ENCODE measurements at regions not wholly inside any gene's neighbourhood (a gene's known extent, or its start where the extent isn't known, plus 50 kb on each side); places are given as distances from the start of the nearest gene placed in this dataset.
A peak's percentile ranks its signal among the peaks of the same experiment; 100 is the strongest.

GRCh38 chr6:963456-963855, 270.5 kb upstream of the EXOC2 start:
- H4K20me1 ChIP-seq (ENCODE audit: insufficient read depth) = no peaks in the 10 kb centered on the region
- no peak overlapping the region for H2AFZ ChIP-seq
- no peak overlapping the region for H3K27ac ChIP-seq
- H3K36me3 ChIP-seq (ENCODE audit: low read depth) = no peaks in the 10 kb centered on the region
- H3K9me3 ChIP-seq (ENCODE audit: low read depth) = no peaks in the 10 kb centered on the region
- no peak for TF ChIP-seq EZH2phosphoT487 (IDR thresholded peaks at IDR 0.05; ENCODE audit: insufficient read depth, low read depth)
- TF ChIP-seq EZH2 (IDR thresholded peaks at IDR 0.05; ENCODE audit: insufficient read depth, poor library complexity, severe bottlenecking) = no peak
- no peaks in the 10 kb centered on the region for H3K9me2 ChIP-seq (ENCODE audit: insufficient read depth)
- peaks cover 8% of the 10 kb centered on the region for H3K4me1 ChIP-seq (ENCODE audit: insufficient read depth)
- H3K9ac ChIP-seq = no peak overlapping the region
- no peak overlapping the region for H3K4me3 ChIP-seq
- no peak overlapping the region for H3K4me2 ChIP-seq (ENCODE audit: unreplicated experiment)
- in situ Hi-C loops (cut with MboI) = no loop called here
- DNase-seq = no peak
- no peaks in the 10 kb centered on the region for H3K79me2 ChIP-seq (ENCODE audit: insufficient read depth)
- H3F3A ChIP-seq (ENCODE audit: insufficient read depth) = peaks cover 8% of the 10 kb centered on the region
- 87 to 89% methylated on average over 9 of the region's 9 CpGs for WGBS, 2 experiments (ENCODE audit: low coverage in 1 of 2, low lambda C conversion rate in 2 of 2, missing lambda C conversion rate in 2 of 2)
- H3K27me3 ChIP-seq (replicated peaks; ENCODE audit: insufficient read depth) = no peaks in the 10 kb centered on the region; the same call in 1 of the 2 replicates

- 88 to 94% methylated on average over 10 of the region's 10 CpGs for WGBS, 2 experiments (ENCODE audit: low coverage in 1 of 2, low lambda C conversion rate in 2 of 2, missing lambda C conversion rate in 2 of 2)
Observed at GRCh38 chr6:961407-961960, 268.5 kb upstream of the EXOC2 start.

GRCh38 chr6:960356-960755, 267.4 kb upstream of the EXOC2 start:
- in situ Hi-C loops (cut with MboI) = no loop called here
- Histone ChIP-seq H4K20me1 (ENCODE audit: insufficient read depth) (no peaks in the 10 kb centered on the region), H3K9me3 (ENCODE audit: low read depth) (no peaks in the 10 kb centered on the region), H3K9me2 (ENCODE audit: insufficient read depth) (no peaks in the 10 kb centered on the region), H3F3A (ENCODE audit: insufficient read depth) (peaks cover 18% of the 10 kb centered on the region), H3K9ac (no peak overlapping the region), H3K36me3 (ENCODE audit: low read depth) (no peaks in the 10 kb centered on the region), H3K4me1 (ENCODE audit: insufficient read depth) (peaks cover 15% of the 10 kb centered on the region), H3K4me3 (no peak overlapping the region), H2AFZ (no peak overlapping the region), H3K27me3 (replicated peaks; ENCODE audit: insufficient read depth) (no peaks in the 10 kb centered on the region), H3K79me2 (ENCODE audit: insufficient read depth) (no peaks in the 10 kb centered on the region), H3K27ac (no peak overlapping the region), H3K4me2 (ENCODE audit: unreplicated experiment) (no peak overlapping the region)
- no peak for TF ChIP-seq EZH2 (IDR thresholded peaks at IDR 0.05; ENCODE audit: insufficient read depth, poor library complexity, severe bottlenecking)
- no peak for TF ChIP-seq EZH2phosphoT487 (IDR thresholded peaks at IDR 0.05; ENCODE audit: insufficient read depth, low read depth)
- no peak for DNase-seq
- WGBS, 2 experiments (ENCODE audit: low coverage in 1 of 2, low lambda C conversion rate in 2 of 2, missing lambda C conversion rate in 2 of 2) = 70 to 72% methylated on average over 11 of the region's 11 CpGs

More at GRCh38 chr6:961407-961960, 268.5 kb upstream of the EXOC2 start:
- DNase-seq = no peak
- H3K27me3 ChIP-seq (replicated peaks; ENCODE audit: insufficient read depth) = no peaks in the 10 kb centered on the region
- H3K36me3 ChIP-seq (ENCODE audit: low read depth) = no peaks in the 10 kb centered on the region
- in situ Hi-C loops (cut with MboI) = no loop called here
- H4K20me1 ChIP-seq (ENCODE audit: insufficient read depth) = no peaks in the 10 kb centered on the region
- H3K9ac ChIP-seq = no peak overlapping the region
- H3K9me3 ChIP-seq (ENCODE audit: low read depth) = no peaks in the 10 kb centered on the region
- no peak overlapping the region for H3K4me3 ChIP-seq
- H3K4me2 ChIP-seq (ENCODE audit: unreplicated experiment) = no peak overlapping the region
- H3K9me2 ChIP-seq (ENCODE audit: insufficient read depth) = no peaks in the 10 kb centered on the region
- H3F3A ChIP-seq (ENCODE audit: insufficient read depth) = peaks cover 18% of the 10 kb centered on the region
- TF ChIP-seq EZH2 (IDR thresholded peaks at IDR 0.05; ENCODE audit: insufficient read depth, poor library complexity, severe bottlenecking) (no peak), EZH2phosphoT487 (IDR thresholded peaks at IDR 0.05; ENCODE audit: insufficient read depth, low read depth) (no peak)
- H3K27ac ChIP-seq = no peak overlapping the region
- no peak overlapping the region for H2AFZ ChIP-seq
- no peaks in the 10 kb centered on the region for H3K79me2 ChIP-seq (ENCODE audit: insufficient read depth)
- peaks cover 15% of the 10 kb centered on the region for H3K4me1 ChIP-seq (ENCODE audit: insufficient read depth)

- Histone ChIP-seq H3K4me2 (ENCODE audit: unreplicated experiment) (peak overlapping the region; percentile 54), H3K4me3 (no peak overlapping the region), H3K27me3 (replicated peaks; ENCODE audit: insufficient read depth) (no peaks in the 10 kb centered on the region), H3K9ac (0 out of 2 replicates have a peak overlapping the region, but pooled peaks have one; percentile 14), H3K79me2 (ENCODE audit: insufficient read depth) (no peaks in the 10 kb centered on the region), H3K9me2 (ENCODE audit: insufficient read depth) (no peaks in the 10 kb centered on the region), H3K4me1 (ENCODE audit: insufficient read depth) (peaks cover 15% of the 10 kb centered on the region), H3F3A (ENCODE audit: insufficient read depth) (peaks cover 18% of the 10 kb centered on the region), H2AFZ (peak overlapping the region; percentile 15; the same call in 1 of the 2 replicates), H3K9me3 (ENCODE audit: low read depth) (no peaks in the 10 kb centered on the region), H3K36me3 (ENCODE audit: low read depth) (no peaks in the 10 kb centered on the region), H4K20me1 (ENCODE audit: insufficient read depth) (no peaks in the 10 kb centered on the region), H3K27ac (peak overlapping the region; percentile 61)
- in situ Hi-C loops (cut with MboI) = no loop called here
- 2 to 3% methylated on average over 5 of the region's 5 CpGs for WGBS, 2 experiments (ENCODE audit: low coverage in 1 of 2, low lambda C conversion rate in 2 of 2, missing lambda C conversion rate in 2 of 2)
- TF ChIP-seq EZH2 (IDR thresholded peaks at IDR 0.05; ENCODE audit: insufficient read depth, poor library complexity, severe bottlenecking) (no peak), EZH2phosphoT487 (IDR thresholded peaks at IDR 0.05; ENCODE audit: insufficient read depth, low read depth) (no peak)
- DNase-seq = peak; percentile 90
Observed at GRCh38 chr6:958488-958887, 265.5 kb upstream of the EXOC2 start.

All from GM23248 (cell line).